Testis (tissue), 2 donors: ENCODE measurements at regions not wholly inside any gene's neighbourhood (a gene's known extent, or its start where the extent isn't known, plus 50 kb on each side); places are given as distances from the start of the nearest gene placed in this dataset.

ENCODE experiments used
- CTCF ChIP-seq, 3 experiments: fragments of 450-650 bp in 2 of 3; fragments of 200-600 bp in 1 of 3; sonication (generic) in 1 of 3; IDR thresholded peaks; one replicate each; pipeline ENCODE4 v1.5.1; 2016 to 2019; ENCODE audit warnings: antibody characterized with exemption in 3 of 3, mild to moderate bottlenecking in 2 of 3, moderate library complexity in 1 of 3
- POLR2A ChIP-seq: fragments of 450-650 bp; IDR thresholded peaks from one replicate; pipeline ENCODE4 v1.6.1; 2017; ENCODE audit warnings: antibody characterized with exemption, mild to moderate bottlenecking, moderate library complexity

- no peak for TF ChIP-seq CTCF (IDR thresholded peaks at IDR 0.05)
- no peak for TF ChIP-seq POLR2A
These were observed 616.4 kb downstream of the MED13L start for GRCh38 chr12:115661112-115661511.
